PC-9 (cell line): ENCODE measurements at regions not wholly inside any gene's neighbourhood (a gene's known extent, or its start where the extent isn't known, plus 50 kb on each side); places are given as distances from the start of the nearest gene placed in this dataset.

Experiments used
- EZH2 ChIP-seq: fragments of 200-600 bp; sonication (generic); IDR thresholded peaks from 2 replicates; pipeline ENCODE4 v1.8.0; 2017; ENCODE audit warnings: antibody characterized with exemption, low read depth
- TF ChIP-seq, protein P1 (sequence below): fragments of 200-600 bp; sonication (generic); conservative IDR thresholded peaks from 2 replicates; pipeline ENCODE4 v1.6.1; 2017; ENCODE audit warnings: mixed run types, antibody characterized with exemption, mild to moderate bottlenecking, moderate library complexity

DNA sequence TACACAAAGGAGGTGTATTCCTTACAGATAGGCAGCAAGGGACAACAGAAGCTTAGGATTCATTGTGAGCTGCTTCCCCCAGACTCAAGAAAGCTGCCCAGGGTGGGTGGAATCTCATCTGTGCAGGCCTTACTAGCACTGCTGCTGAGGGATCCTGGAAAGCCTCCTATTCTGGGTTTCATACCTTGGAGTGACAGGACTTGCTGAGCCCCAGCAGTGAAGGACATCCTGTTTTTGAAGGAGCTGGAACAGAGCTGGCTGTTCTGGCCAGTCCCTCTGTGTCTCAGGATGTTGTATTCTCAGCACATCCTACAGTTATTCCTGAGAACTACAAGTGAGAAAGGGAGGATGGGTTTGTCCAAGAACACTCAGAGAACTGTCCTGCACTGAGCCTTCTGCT is 486.3 kb downstream of the PTPRU start:
- TF ChIP-seq, protein P1, sequence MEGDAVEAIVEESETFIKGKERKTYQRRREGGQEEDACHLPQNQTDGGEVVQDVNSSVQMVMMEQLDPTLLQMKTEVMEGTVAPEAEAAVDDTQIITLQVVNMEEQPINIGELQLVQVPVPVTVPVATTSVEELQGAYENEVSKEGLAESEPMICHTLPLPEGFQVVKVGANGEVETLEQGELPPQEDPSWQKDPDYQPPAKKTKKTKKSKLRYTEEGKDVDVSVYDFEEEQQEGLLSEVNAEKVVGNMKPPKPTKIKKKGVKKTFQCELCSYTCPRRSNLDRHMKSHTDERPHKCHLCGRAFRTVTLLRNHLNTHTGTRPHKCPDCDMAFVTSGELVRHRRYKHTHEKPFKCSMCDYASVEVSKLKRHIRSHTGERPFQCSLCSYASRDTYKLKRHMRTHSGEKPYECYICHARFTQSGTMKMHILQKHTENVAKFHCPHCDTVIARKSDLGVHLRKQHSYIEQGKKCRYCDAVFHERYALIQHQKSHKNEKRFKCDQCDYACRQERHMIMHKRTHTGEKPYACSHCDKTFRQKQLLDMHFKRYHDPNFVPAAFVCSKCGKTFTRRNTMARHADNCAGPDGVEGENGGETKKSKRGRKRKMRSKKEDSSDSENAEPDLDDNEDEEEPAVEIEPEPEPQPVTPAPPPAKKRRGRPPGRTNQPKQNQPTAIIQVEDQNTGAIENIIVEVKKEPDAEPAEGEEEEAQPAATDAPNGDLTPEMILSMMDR, result no peak
- no peak for TF ChIP-seq EZH2
